ENCODE measurements at regions not wholly inside any gene's neighbourhood (a gene's known extent, or its start where the extent isn't known, plus 50 kb on each side); places are given as distances from the start of the nearest gene placed in this dataset.

- POLR2A ChIA-PET = interaction anchor here (0.6 kb wide), 1 partner anchor 48 kb away, joined by 4 read pairs; no protein-coding TSS in a partner anchor
- no peak overlapping the region for H3K27ac ChIP-seq (ENCODE audit: low read depth, low read length, poor library complexity, severe bottlenecking)
- no peak for TF ChIP-seq EZH2phosphoT487 (IDR thresholded peaks at IDR 0.05; ENCODE audit: borderline replicate concordance, low read depth, low read length)
- TF ChIP-seq, protein P1, sequence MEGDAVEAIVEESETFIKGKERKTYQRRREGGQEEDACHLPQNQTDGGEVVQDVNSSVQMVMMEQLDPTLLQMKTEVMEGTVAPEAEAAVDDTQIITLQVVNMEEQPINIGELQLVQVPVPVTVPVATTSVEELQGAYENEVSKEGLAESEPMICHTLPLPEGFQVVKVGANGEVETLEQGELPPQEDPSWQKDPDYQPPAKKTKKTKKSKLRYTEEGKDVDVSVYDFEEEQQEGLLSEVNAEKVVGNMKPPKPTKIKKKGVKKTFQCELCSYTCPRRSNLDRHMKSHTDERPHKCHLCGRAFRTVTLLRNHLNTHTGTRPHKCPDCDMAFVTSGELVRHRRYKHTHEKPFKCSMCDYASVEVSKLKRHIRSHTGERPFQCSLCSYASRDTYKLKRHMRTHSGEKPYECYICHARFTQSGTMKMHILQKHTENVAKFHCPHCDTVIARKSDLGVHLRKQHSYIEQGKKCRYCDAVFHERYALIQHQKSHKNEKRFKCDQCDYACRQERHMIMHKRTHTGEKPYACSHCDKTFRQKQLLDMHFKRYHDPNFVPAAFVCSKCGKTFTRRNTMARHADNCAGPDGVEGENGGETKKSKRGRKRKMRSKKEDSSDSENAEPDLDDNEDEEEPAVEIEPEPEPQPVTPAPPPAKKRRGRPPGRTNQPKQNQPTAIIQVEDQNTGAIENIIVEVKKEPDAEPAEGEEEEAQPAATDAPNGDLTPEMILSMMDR (conservative IDR thresholded peaks at IDR 0.05; ENCODE audit: low read length) = no peak
- no peaks in the 10 kb centered on the region for H3K79me2 ChIP-seq (ENCODE audit: insufficient read depth, low read depth, low read length)
- DNase-seq (ENCODE audit: low spot score) = no peak
- peaks cover 21% of the 10 kb centered on the region for H3K4me1 ChIP-seq (ENCODE audit: insufficient read depth, low read length, poor library complexity, severe bottlenecking)
- no peak overlapping the region for H3K4me3 ChIP-seq (ENCODE audit: low read depth, low read length, poor library complexity, severe bottlenecking)
- no peak overlapping the region for H3K4me2 ChIP-seq (ENCODE audit: low read length)
- H3K36me3 ChIP-seq (ENCODE audit: insufficient read depth, low read length) = no peaks in the 10 kb centered on the region
- CTCF ChIA-PET (ENCODE audit: unreplicated experiment) = no interaction called here
- H3K9me3 ChIP-seq (ENCODE audit: low read length) = peaks cover 12% of the 10 kb centered on the region; the same call in 1 of the 2 replicates
- H3K9me2 ChIP-seq (ENCODE audit: insufficient read depth, low read length) = no peaks in the 10 kb centered on the region
- intact Hi-C loops (cut with micrococcal nuclease; ENCODE audit: unreplicated experiment) = no loop called here
- no peaks in the 10 kb centered on the region for H4K20me1 ChIP-seq (ENCODE audit: insufficient read depth, low read length)
- BruUV-seq (replicated peaks) = no TSS peak
- no peak overlapping the region for H2AFZ ChIP-seq (ENCODE audit: low read length)
Observed at GRCh38 chr1:147086129-147086528, 86.1 kb downstream of the PRKAB2 start.

- CTCF ChIA-PET (ENCODE audit: unreplicated experiment) = no interaction called here
- H3K9me2 ChIP-seq (ENCODE audit: insufficient read depth, low read length) = no peaks in the 10 kb centered on the region
- H2AFZ ChIP-seq (ENCODE audit: low read length) = peak overlapping the region; percentile 87
- peaks cover 21% of the 10 kb centered on the region for H3K4me1 ChIP-seq (ENCODE audit: insufficient read depth, low read length, poor library complexity, severe bottlenecking)
- intact Hi-C loops (cut with micrococcal nuclease; ENCODE audit: unreplicated experiment) = loop anchor here (1.0 kb wide), 1 partner anchor 40 kb away; no protein-coding TSS in a partner anchor
- peak; percentile 92 for DNase-seq (ENCODE audit: low spot score)
- no peaks in the 10 kb centered on the region for H4K20me1 ChIP-seq (ENCODE audit: insufficient read depth, low read length)
- H3K79me2 ChIP-seq (ENCODE audit: insufficient read depth, low read depth, low read length) = no peaks in the 10 kb centered on the region
- peaks cover 12% of the 10 kb centered on the region; the same call in 1 of the 2 replicates for H3K9me3 ChIP-seq (ENCODE audit: low read length)
- H3K4me3 ChIP-seq (ENCODE audit: low read depth, low read length, poor library complexity, severe bottlenecking) = peak overlapping the region; percentile 70
- H3K4me2 ChIP-seq (ENCODE audit: low read length) = peak overlapping the region; percentile 86
- no peaks in the 10 kb centered on the region for H3K36me3 ChIP-seq (ENCODE audit: insufficient read depth, low read length)
- H3K27ac ChIP-seq (ENCODE audit: low read depth, low read length, poor library complexity, severe bottlenecking) = peak overlapping the region; percentile 74
- POLR2A ChIA-PET = interaction anchor here (0.6 to 2.1 kb wide), 16 partner anchors 9 to 174 kb away, joined by 3 to 79 read pairs (median 4); no protein-coding TSS in a partner anchor
- TF ChIP-seq, protein P1 (conservative IDR thresholded peaks at IDR 0.05; ENCODE audit: low read length) = no peak
- TF ChIP-seq EZH2phosphoT487 (IDR thresholded peaks at IDR 0.05; ENCODE audit: borderline replicate concordance, low read depth, low read length) = no peak
- TSS peak; percentile 93 for BruUV-seq (replicated peaks)
Observed at GRCh38 chr1:147084273-147085096, 87.8 kb downstream of the PRKAB2 start.

GRCh38 chr1:147083919-147084272 is 88.4 kb downstream of the PRKAB2 start:
- peak overlapping the region; percentile 86 for H3K4me2 ChIP-seq (ENCODE audit: low read length)
- intact Hi-C loops (cut with micrococcal nuclease; ENCODE audit: unreplicated experiment) = loop anchor here (1.0 kb wide), 1 partner anchor 40 kb away; no protein-coding TSS in a partner anchor
- ChIA-PET CTCF (ENCODE audit: unreplicated experiment) (no interaction called here), POLR2A (interaction anchor here (0.6 to 2.1 kb wide), 13 partner anchors 8 to 58 kb away, joined by 3 to 79 read pairs (median 4); no protein-coding TSS in a partner anchor)
- H3K9me2 ChIP-seq (ENCODE audit: insufficient read depth, low read length) = no peaks in the 10 kb centered on the region
- peak overlapping the region; percentile 70 for H3K4me3 ChIP-seq (ENCODE audit: low read depth, low read length, poor library complexity, severe bottlenecking)
- H3K4me1 ChIP-seq (ENCODE audit: insufficient read depth, low read length, poor library complexity, severe bottlenecking) = peaks cover 21% of the 10 kb centered on the region
- BruUV-seq (replicated peaks) = no TSS peak
- TF ChIP-seq, protein P1 (conservative IDR thresholded peaks at IDR 0.05; ENCODE audit: low read length) = no peak
- no peak for TF ChIP-seq EZH2phosphoT487 (IDR thresholded peaks at IDR 0.05; ENCODE audit: borderline replicate concordance, low read depth, low read length)
- no peaks in the 10 kb centered on the region for H4K20me1 ChIP-seq (ENCODE audit: insufficient read depth, low read length)
- DNase-seq (ENCODE audit: low spot score) = no peak
- H3K27ac ChIP-seq (ENCODE audit: low read depth, low read length, poor library complexity, severe bottlenecking) = peak overlapping the region; percentile 74
- H3K36me3 ChIP-seq (ENCODE audit: insufficient read depth, low read length) = no peaks in the 10 kb centered on the region
- H2AFZ ChIP-seq (ENCODE audit: low read length) = peak overlapping the region; percentile 87; the same call in 1 of the 2 replicates
- no peaks in the 10 kb centered on the region for H3K79me2 ChIP-seq (ENCODE audit: insufficient read depth, low read depth, low read length)
- H3K9me3 ChIP-seq (ENCODE audit: low read length) = peaks cover 12% of the 10 kb centered on the region; the same call in 1 of the 2 replicates

Measured in OCI-LY7 (cell line).